T-cell (primary cell): ENCODE measurements at regions not wholly inside any gene's neighbourhood (a gene's known extent, or its start where the extent isn't known, plus 50 kb on each side); places are given as distances from the start of the nearest gene placed in this dataset.

Experiments used
- ATAC-seq, 4 experiments: fragments of 200-7000 bp in 3 of 4; fragments of 150-1000 bp in 1 of 4; cut with Tn5 transposase; replicated peaks in 1 of 4; 1 replicate in 3 of 4; 2 replicates in 1 of 4; pipeline ENCODE4 v1.10.0; 2021; ENCODE audit warnings: moderate library complexity in 3 of 4, mild to moderate bottlenecking in 2 of 4, moderate number of reproducible peaks in 1 of 4
- CTCF ChIA-PET, 2 donors: fragments of 300-600 bp; sonication (Branson Sonifier 250); formaldehyde crosslinking; loops; one replicate each; lab custom pipeline; 2022; ENCODE audit warnings: antibody characterized with exemption in 2 of 2; lab: Charles Lee
- POLR2A ChIA-PET, 2 donors: fragments of 300-600 bp; sonication (Branson Sonifier 250); formaldehyde crosslinking; loops; one replicate each; lab custom pipeline; 2022; ENCODE audit warnings: antibody characterized with exemption in 2 of 2; lab: Charles Lee
- DNase-seq, 35 experiments: peaks; one replicate each; pipeline versions ENCODE4 v3.0.0 to v3.0.0-alpha.2; 2013 to 2023
- H3K27ac ChIP-seq: one replicate; pipeline ENCODE4 v1.5.1; 2013; ENCODE audit warnings: low read length
- H3K27me3 ChIP-seq, 2 experiments: replicated peaks in 1 of 2; 1 replicate in 1 of 2; 2 replicates in 1 of 2; pipeline versions ENCODE4 v1.6.1 to v1.7.0; 2013; ENCODE audit warnings: low read length in 1 of 2, mixed read lengths in 1 of 2; ENCODE audit not compliant: control insufficient read depth in 2 of 2, insufficient read depth in 2 of 2; ENCODE audit errors: extremely low read depth in 1 of 2
- H3K36me3 ChIP-seq, 2 donors: 1 replicate in 1 of 2; 2 replicates in 1 of 2; pipeline versions ENCODE4 v1.6.1 to v1.7.0; 2013; ENCODE audit warnings: low read length in 1 of 2; ENCODE audit not compliant: control insufficient read depth in 2 of 2, insufficient read depth in 1 of 2; ENCODE audit errors: extremely low read depth in 1 of 2
- H3K4me1 ChIP-seq, 2 experiments: 1 replicate in 1 of 2; 2 replicates in 1 of 2; pipeline versions ENCODE4 v1.6.1 to v1.7.0; 2013; ENCODE audit warnings: low read length in 2 of 2, mixed read lengths in 1 of 2; ENCODE audit not compliant: insufficient read depth in 2 of 2, control insufficient read depth in 1 of 2; ENCODE audit errors: extremely low read depth in 1 of 2
- H3K4me3 ChIP-seq, 2 donors: 1 replicate in 1 of 2; 2 replicates in 1 of 2; pipeline versions ENCODE4 v1.5.1 to v1.7.0; 2013; ENCODE audit warnings: mild to moderate bottlenecking in 2 of 2, low read length in 1 of 2, moderate library complexity in 1 of 2; ENCODE audit not compliant: control insufficient read depth in 1 of 2; ENCODE audit errors: extremely low read depth in 1 of 2
- H3K9me3 ChIP-seq: 2 replicates; pipeline ENCODE4 v1.7.0; 2013
- H3K27ac Mint-ChIP-seq, 2 donors: one replicate each; pipeline ENCODE4 v1.8.0; 2020 to 2021; ENCODE audit warnings: mild to moderate bottlenecking in 2 of 2, mixed read lengths in 2 of 2
- H3K27me3 Mint-ChIP-seq, 2 donors: one replicate each; pipeline ENCODE4 v1.8.0; 2021 to 2022; ENCODE audit warnings: mixed read lengths in 2 of 2
- H3K36me3 Mint-ChIP-seq: one replicate; pipeline ENCODE4 v1.8.0; 2021; ENCODE audit warnings: mixed read lengths
- H3K4me1 Mint-ChIP-seq, 3 donors: one replicate each; pipeline ENCODE4 v1.8.0; 2020 to 2022; ENCODE audit warnings: mixed read lengths in 3 of 3, mild to moderate bottlenecking in 1 of 3
- H3K4me3 Mint-ChIP-seq, 3 donors: one replicate each; pipeline ENCODE4 v1.8.0; 2020 to 2022; ENCODE audit warnings: mild to moderate bottlenecking in 3 of 3, mixed read lengths in 3 of 3, moderate library complexity in 3 of 3
- H3K9me3 Mint-ChIP-seq, 3 donors: one replicate each; pipeline ENCODE4 v1.8.0; 2020 to 2022; ENCODE audit warnings: mixed read lengths in 3 of 3
- WGBS: methylation state at CpG from one replicate; pipeline ENCODE4 v1.1.5; 2013; ENCODE audit warnings: missing lambda C conversion rate; ENCODE audit not compliant: insufficient coverage; 5-methylcytosine and 5-hydroxymethylcytosine counted together

GRCh38 chr17:63358956-63359355 is 87.2 kb downstream of the CYB561 start:
- Histone ChIP-seq H3K4me1 (no peaks in the 10 kb centered on the region), H3K27ac (no peak overlapping the region), H3K4me3 (no peak overlapping the region), H3K9me3 (no peaks in the 10 kb centered on the region), H3K27me3 (no peaks in the 10 kb centered on the region), H3K36me3 (peaks cover 0 to 4% of the 10 kb centered on the region in 2 donors)
- ChIA-PET CTCF (no interaction called here), POLR2A (no interaction called here)
- Mint-ChIP-seq H3K9me3 (no peaks in the 10 kb centered on the region), H3K36me3 (peaks cover 19% of the 10 kb centered on the region), H3K27me3 (no peaks in the 10 kb centered on the region), H3K27ac (no peak overlapping the region), H3K4me1 (no peaks in the 10 kb centered on the region), H3K4me3 (no peak overlapping the region)
- WGBS: no CpG with 5 or more reads among the region's 3 CpGs
- no peak for DNase-seq
- no peak for ATAC-seq

GRCh38 chr17:63361182-63361581 is 84.9 kb downstream of the CYB561 start:
- CTCF ChIA-PET: no interaction called here
- H3K9me3 ChIP-seq: no peaks in the 10 kb centered on the region
- POLR2A ChIA-PET: interaction anchor here in 1 of 2 donors (0.5 kb wide), 1 partner anchor 399 kb away, joined by 7 read pairs; no protein-coding TSS in a partner anchor

GRCh38 chr17:63362115-63362514 is 84.0 kb downstream of the CYB561 start:
- H3K9me3 Mint-ChIP-seq: no peaks in the 10 kb centered on the region
- DNase-seq: no peak
- 62% methylated on average over 1 of the region's 2 CpGs for WGBS
- Histone ChIP-seq H3K4me1 (no peaks in the 10 kb centered on the region), H3K9me3 (no peaks in the 10 kb centered on the region), H3K27me3 (no peaks in the 10 kb centered on the region), H3K4me3 (no peak overlapping the region), H3K36me3 (no peaks in the 10 kb centered on the region), H3K27ac (no peak overlapping the region)
- H3K36me3 Mint-ChIP-seq: peaks cover 28% of the 10 kb centered on the region
- POLR2A ChIA-PET: interaction anchor here in 1 of 2 donors (0.6 kb wide), 1 partner anchor 15 kb away, joined by 10 read pairs; no protein-coding TSS in a partner anchor
- no peaks in the 10 kb centered on the region for H3K27me3 Mint-ChIP-seq
- H3K4me1 Mint-ChIP-seq: no peaks in the 10 kb centered on the region
- H3K27ac Mint-ChIP-seq: no peak overlapping the region
- CTCF ChIA-PET: no interaction called here
- ATAC-seq: no peak
- H3K4me3 Mint-ChIP-seq: no peak overlapping the region

More at GRCh38 chr17:63361182-63361581, 84.9 kb downstream of the CYB561 start:
- Mint-ChIP-seq H3K27me3 (no peaks in the 10 kb centered on the region), H3K4me1 (no peaks in the 10 kb centered on the region), H3K27ac (no peak overlapping the region), H3K9me3 (no peaks in the 10 kb centered on the region), H3K36me3 (peaks cover 28% of the 10 kb centered on the region), H3K4me3 (no peak overlapping the region)
- Histone ChIP-seq H3K27me3 (no peaks in the 10 kb centered on the region), H3K4me3 (no peak overlapping the region), H3K36me3 (no peaks in the 10 kb centered on the region), H3K27ac (no peak overlapping the region), H3K4me1 (no peaks in the 10 kb centered on the region)
- WGBS: 82% methylated on average over 7 of the region's 7 CpGs
- DNase-seq (no peak), ATAC-seq (no peak)

- H3K27ac ChIP-seq: no peak overlapping the region
- H3K4me3 ChIP-seq: no peak overlapping the region
- no peaks in the 10 kb centered on the region for H3K9me3 ChIP-seq
- Mint-ChIP-seq H3K9me3 (no peaks in the 10 kb centered on the region), H3K27me3 (no peaks in the 10 kb centered on the region), H3K4me1 (no peaks in the 10 kb centered on the region), H3K36me3 (peaks cover 28% of the 10 kb centered on the region), H3K4me3 (no peak overlapping the region), H3K27ac (no peak overlapping the region)
- 100% methylated on average over 1 of the region's 2 CpGs for WGBS
- ATAC-seq (no peak), DNase-seq (no peak)
- no peaks in the 10 kb centered on the region for H3K36me3 ChIP-seq
- no peaks in the 10 kb centered on the region for H3K27me3 ChIP-seq
- H3K4me1 ChIP-seq: no peaks in the 10 kb centered on the region
- POLR2A ChIA-PET: no interaction called here
- CTCF ChIA-PET: no interaction called here
These were observed 81.7 kb downstream of the CYB561 start for GRCh38 chr17:63364387-63364786.

- Histone ChIP-seq H3K4me3 (no peak overlapping the region), H3K27me3 (no peaks in the 10 kb centered on the region), H3K4me1 (no peaks in the 10 kb centered on the region), H3K9me3 (no peaks in the 10 kb centered on the region), H3K36me3 (no peaks in the 10 kb centered on the region), H3K27ac (no peak overlapping the region)
- ChIA-PET CTCF (interaction anchor here in 1 of 2 donors (0.6 kb wide), 1 partner anchor 479 kb away, joined by 5 read pairs; no protein-coding TSS in a partner anchor), POLR2A (no interaction called here)
- no peaks in the 10 kb centered on the region for H3K27me3 Mint-ChIP-seq
- no peaks in the 10 kb centered on the region for H3K9me3 Mint-ChIP-seq
- no peak overlapping the region for H3K27ac Mint-ChIP-seq
- ATAC-seq (no peak), DNase-seq (no peak)
- 83% methylated on average over 5 of the region's 6 CpGs for WGBS
- peaks cover 25% of the 10 kb centered on the region for H3K36me3 Mint-ChIP-seq
- H3K4me3 Mint-ChIP-seq: no peak overlapping the region
- no peaks in the 10 kb centered on the region for H3K4me1 Mint-ChIP-seq
These were observed 81.2 kb downstream of the CYB561 start for GRCh38 chr17:63364944-63365343.

GRCh38 chr17:63365366-63366240 is 80.5 kb downstream of the CYB561 start:
- H3K36me3 Mint-ChIP-seq: peaks cover 25% of the 10 kb centered on the region
- POLR2A ChIA-PET: no interaction called here
- Histone ChIP-seq H3K4me1 (no peaks in the 10 kb centered on the region), H3K36me3 (no peaks in the 10 kb centered on the region), H3K4me3 (no peak overlapping the region), H3K27ac (no peak overlapping the region), H3K9me3 (no peaks in the 10 kb centered on the region), H3K27me3 (no peaks in the 10 kb centered on the region)
- no peak for ATAC-seq
- WGBS: 40% methylated on average over 1 of the region's 8 CpGs
- DNase-seq: no peak
- CTCF ChIA-PET: interaction anchor here in 1 of 2 donors (0.6 kb wide), 1 partner anchor 478 kb away, joined by 5 read pairs; no protein-coding TSS in a partner anchor
- no peak overlapping the region for H3K4me3 Mint-ChIP-seq
- H3K9me3 Mint-ChIP-seq: no peaks in the 10 kb centered on the region
- H3K4me1 Mint-ChIP-seq: no peaks in the 10 kb centered on the region
- no peaks in the 10 kb centered on the region for H3K27me3 Mint-ChIP-seq
- H3K27ac Mint-ChIP-seq: no peak overlapping the region
